Progenitor cell of endocrine pancreas (in vitro differentiated cells): ENCODE measurements at regions not wholly inside any gene's neighbourhood (a gene's known extent, or its start where the extent isn't known, plus 50 kb on each side); places are given as distances from the start of the nearest gene placed in this dataset.

Experiments used
- DNase-seq: peaks from one replicate; pipeline ENCODE4 v3.0.0; 2021; ENCODE audit warnings: low spot score; ENCODE audit not compliant: unreplicated experiment
- H3K27ac Mint-ChIP-seq: 2 replicates; pipeline ENCODE4 v1.8.0; 2021; ENCODE audit warnings: mild to moderate bottlenecking, moderate library complexity, mixed read lengths
- H3K27me3 Mint-ChIP-seq: 2 replicates; pipeline ENCODE4 v1.8.0; 2021; ENCODE audit warnings: mixed read lengths
- H3K36me3 Mint-ChIP-seq: 2 replicates; pipeline ENCODE4 v1.8.0; 2022; ENCODE audit warnings: mixed read lengths; ENCODE audit not compliant: insufficient read depth
- H3K4me1 Mint-ChIP-seq: 2 replicates; pipeline ENCODE4 v1.8.0; 2021; ENCODE audit warnings: low read depth, mixed read lengths
- H3K4me3 Mint-ChIP-seq: 2 replicates; pipeline ENCODE4 v1.8.0; 2021; ENCODE audit warnings: low read depth, mild to moderate bottlenecking, moderate library complexity, mixed read lengths
- H3K9me3 Mint-ChIP-seq: 2 replicates; pipeline ENCODE4 v1.8.0; 2021; ENCODE audit warnings: low read depth, mixed read lengths
- TF ChIP-seq, protein P1 (sequence below): fragments of 200-600 bp; sonication (generic); IDR thresholded peaks from one replicate; pipeline ENCODE4 v1.5.0; 2021; ENCODE audit warnings: antibody characterized with exemption, mild to moderate bottlenecking; ENCODE audit not compliant: unreplicated experiment

DNA sequence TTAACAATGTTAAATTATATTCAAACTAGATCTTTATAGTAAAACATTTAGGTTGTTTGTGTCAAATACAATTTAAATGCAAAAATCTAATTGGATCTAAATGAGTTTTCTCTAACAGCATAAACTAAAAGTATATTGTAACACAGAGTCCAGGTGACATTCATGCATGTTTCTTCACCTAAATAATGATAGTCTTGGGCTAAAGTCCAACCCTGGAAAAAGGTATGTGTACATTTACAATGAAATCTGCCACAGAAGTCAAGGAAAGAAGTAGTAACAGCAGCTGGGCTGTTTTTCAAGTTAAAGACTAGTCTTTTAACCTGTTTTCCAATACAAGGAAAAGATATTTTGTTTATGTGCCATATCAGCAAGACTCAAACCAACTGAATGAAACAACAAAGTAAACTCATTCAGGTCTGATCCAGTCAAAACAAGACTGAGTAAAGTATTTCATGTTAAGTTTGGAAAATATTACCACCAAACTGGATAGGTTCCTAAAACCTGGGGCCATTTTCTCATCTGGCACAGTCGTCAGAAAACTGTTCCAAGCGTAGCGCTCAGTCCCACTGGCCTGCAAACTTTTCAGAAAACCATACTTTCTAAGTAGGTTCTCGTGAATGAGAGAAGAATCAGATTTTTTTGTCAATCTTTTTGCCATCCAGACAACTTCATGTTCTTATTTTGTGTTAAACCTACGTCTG is 349.2 kb downstream of the HGF start:
- TF ChIP-seq, protein P1, sequence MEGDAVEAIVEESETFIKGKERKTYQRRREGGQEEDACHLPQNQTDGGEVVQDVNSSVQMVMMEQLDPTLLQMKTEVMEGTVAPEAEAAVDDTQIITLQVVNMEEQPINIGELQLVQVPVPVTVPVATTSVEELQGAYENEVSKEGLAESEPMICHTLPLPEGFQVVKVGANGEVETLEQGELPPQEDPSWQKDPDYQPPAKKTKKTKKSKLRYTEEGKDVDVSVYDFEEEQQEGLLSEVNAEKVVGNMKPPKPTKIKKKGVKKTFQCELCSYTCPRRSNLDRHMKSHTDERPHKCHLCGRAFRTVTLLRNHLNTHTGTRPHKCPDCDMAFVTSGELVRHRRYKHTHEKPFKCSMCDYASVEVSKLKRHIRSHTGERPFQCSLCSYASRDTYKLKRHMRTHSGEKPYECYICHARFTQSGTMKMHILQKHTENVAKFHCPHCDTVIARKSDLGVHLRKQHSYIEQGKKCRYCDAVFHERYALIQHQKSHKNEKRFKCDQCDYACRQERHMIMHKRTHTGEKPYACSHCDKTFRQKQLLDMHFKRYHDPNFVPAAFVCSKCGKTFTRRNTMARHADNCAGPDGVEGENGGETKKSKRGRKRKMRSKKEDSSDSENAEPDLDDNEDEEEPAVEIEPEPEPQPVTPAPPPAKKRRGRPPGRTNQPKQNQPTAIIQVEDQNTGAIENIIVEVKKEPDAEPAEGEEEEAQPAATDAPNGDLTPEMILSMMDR, result no peak
- Mint-ChIP-seq H3K4me1 (peaks cover 12% of the 10 kb centered on the region), H3K36me3 (no peaks in the 10 kb centered on the region), H3K27ac (no peak overlapping the region), H3K27me3 (no peaks in the 10 kb centered on the region), H3K9me3 (no peaks in the 10 kb centered on the region), H3K4me3 (no peak overlapping the region)
- DNase-seq, result no peak

DNA sequence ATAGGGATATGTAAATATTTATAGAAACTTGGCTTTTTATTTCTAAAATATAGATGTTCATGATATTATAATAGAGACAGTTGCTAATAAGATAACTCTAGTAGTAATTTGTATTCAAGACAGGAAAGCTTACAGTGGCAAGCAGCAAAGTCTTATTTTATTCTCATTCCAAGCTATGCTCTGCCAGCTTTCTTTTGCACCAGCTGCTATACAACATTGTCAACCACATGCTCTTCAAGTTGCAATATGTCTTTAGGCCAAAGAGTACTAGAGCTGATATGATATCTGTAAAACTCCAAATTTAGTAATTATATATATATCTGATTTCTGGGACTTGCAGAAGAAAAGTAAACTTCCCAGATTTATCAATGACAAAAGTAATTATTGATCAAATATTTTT is 350.1 kb downstream of the HGF start:
- Mint-ChIP-seq H3K4me1 (peaks cover 12% of the 10 kb centered on the region), H3K27ac (no peak overlapping the region), H3K4me3 (no peak overlapping the region), H3K36me3 (no peaks in the 10 kb centered on the region), H3K9me3 (no peaks in the 10 kb centered on the region), H3K27me3 (no peaks in the 10 kb centered on the region)
- TF ChIP-seq, protein P1, result no peak
- DNase-seq, result no peak

DNA sequence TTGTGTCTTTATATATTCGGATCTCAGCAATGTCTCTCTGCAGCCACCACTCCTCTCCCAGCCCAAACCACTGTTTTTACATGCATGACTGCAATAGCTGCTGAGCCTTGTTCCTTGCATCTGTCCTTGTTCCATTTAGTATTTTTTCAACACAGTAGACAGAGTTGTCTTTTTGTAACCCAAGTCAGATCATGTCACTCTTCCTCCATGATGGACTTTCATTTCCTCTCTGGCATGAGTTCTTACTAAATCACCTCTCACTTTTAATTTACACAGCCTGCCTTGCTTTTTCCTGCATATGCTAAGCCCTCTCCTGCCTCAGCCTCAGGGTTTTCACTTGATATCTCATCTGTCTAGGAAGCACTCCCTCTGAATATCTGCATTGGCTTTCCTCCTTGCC is 353.2 kb downstream of the HGF start:
- H3K4me3 Mint-ChIP-seq, result no peak overlapping the region
- no peak overlapping the region for H3K27ac Mint-ChIP-seq
- H3K4me1 Mint-ChIP-seq, result peaks cover 12% of the 10 kb centered on the region
- H3K27me3 Mint-ChIP-seq, result no peaks in the 10 kb centered on the region
- H3K36me3 Mint-ChIP-seq, result no peaks in the 10 kb centered on the region
- peaks cover 1% of the 10 kb centered on the region for H3K9me3 Mint-ChIP-seq
- TF ChIP-seq, protein P1, result no peak
- DNase-seq, result no peak

DNA sequence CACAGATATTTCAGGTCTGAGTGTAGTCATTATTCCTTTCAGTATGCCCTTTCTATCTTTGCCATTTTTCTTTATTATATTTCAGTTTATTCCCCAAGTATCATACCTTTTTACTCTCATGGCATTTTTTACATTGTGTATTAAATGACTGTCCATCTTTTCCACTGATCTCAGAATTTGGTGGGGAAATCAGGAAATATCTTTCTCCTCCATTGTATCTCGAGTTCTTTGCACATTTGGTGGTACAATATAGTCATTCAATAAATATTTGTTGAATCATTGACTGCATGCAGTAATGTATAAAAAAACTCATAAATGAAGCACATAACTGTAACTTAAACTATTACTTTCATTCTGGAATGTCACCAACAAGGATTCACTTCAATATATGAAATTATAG is 354.7 kb downstream of the HGF start:
- Mint-ChIP-seq H3K36me3 (no peaks in the 10 kb centered on the region), H3K9me3 (peaks cover 6% of the 10 kb centered on the region), H3K27me3 (no peaks in the 10 kb centered on the region), H3K4me1 (peaks cover 9% of the 10 kb centered on the region), H3K27ac (no peak overlapping the region), H3K4me3 (no peak overlapping the region)
- TF ChIP-seq, protein P1, result no peak
- DNase-seq, result no peak

DNA sequence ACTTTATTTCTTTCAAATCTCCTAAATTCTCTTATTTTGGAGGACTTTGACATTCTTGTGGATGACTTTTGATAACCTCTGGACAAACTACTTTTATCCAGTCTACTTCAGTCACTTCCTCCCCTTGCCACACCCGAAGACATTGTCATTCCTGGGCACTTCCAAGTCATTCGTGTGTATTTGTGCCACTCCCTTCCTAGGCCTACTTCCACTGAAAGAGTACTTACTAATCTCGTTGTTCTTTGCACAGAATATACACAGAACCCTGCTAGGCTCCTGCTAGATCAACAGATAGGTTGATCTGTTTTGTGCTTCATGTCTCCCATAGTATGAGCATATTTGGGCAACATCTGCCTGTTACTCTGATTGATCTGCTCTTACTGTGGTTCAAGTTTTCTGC is 355.4 kb downstream of the HGF start:
- Mint-ChIP-seq H3K36me3 (no peaks in the 10 kb centered on the region), H3K27ac (no peak overlapping the region), H3K9me3 (peaks cover 6% of the 10 kb centered on the region), H3K4me3 (no peak overlapping the region), H3K27me3 (no peaks in the 10 kb centered on the region), H3K4me1 (peaks cover 9% of the 10 kb centered on the region)
- no peak for DNase-seq
- TF ChIP-seq, protein P1, result no peak
